ENCODE measurements at regions not wholly inside any gene's neighbourhood (a gene's known extent, or its start where the extent isn't known, plus 50 kb on each side); places are given as distances from the start of the nearest gene placed in this dataset.
"Not testable (repeated sequence)": the region's sequence is repeated elsewhere in the genome, so short reads cannot be mapped to it uniquely, and the experiment has no call there.

- no peaks in the 10 kb centered on the region for H3K27me3 ChIP-seq
- TF ChIP-seq CTCF (IDR thresholded peaks at IDR 0.05) = no peak
- H3K36me3 ChIP-seq = no peaks in the 10 kb centered on the region
- intact Hi-C loops (cut with DNase I) = no loop called here
- H3K27ac ChIP-seq = no peak overlapping the region
- no peak for ATAC-seq
- H3K9me3 ChIP-seq = no peaks in the 10 kb centered on the region
- no peaks in the 10 kb centered on the region for H3K4me1 ChIP-seq
- no peak for DNase-seq
- no peak overlapping the region for H3K4me3 ChIP-seq
Measured at GRCh38 chr18:76013057-76013456, 482.0 kb downstream of the ZNF516 start.

GRCh38 chr18:76005632-76006208 is 489.3 kb downstream of the ZNF516 start:
- Histone ChIP-seq H3K27ac (no peak overlapping the region), H3K4me1 (no peaks in the 10 kb centered on the region), H3K4me3 (no peak overlapping the region), H3K27me3 (no peaks in the 10 kb centered on the region), H3K36me3 (no peaks in the 10 kb centered on the region), H3K9me3 (no peaks in the 10 kb centered on the region)
- TF ChIP-seq CTCF (IDR thresholded peaks at IDR 0.05) = no peak
- ATAC-seq (no peak), DNase-seq (no peak)
- intact Hi-C loops (cut with DNase I) = no loop called here

GRCh38 chr18:75987913-75988312 is 507.1 kb downstream of the ZNF516 start:
- H3K36me3 ChIP-seq; H3K4me1 ChIP-seq; intact Hi-C loops (cut with DNase I); H3K27me3 ChIP-seq; ATAC-seq; H3K9me3 ChIP-seq; H3K4me3 ChIP-seq; H3K27ac ChIP-seq; DNase-seq: not testable (repeated sequence)

- DNase-seq (no peak), ATAC-seq (no peak)
- intact Hi-C loops (cut with DNase I) = no loop called here
- H3K27me3 ChIP-seq = no peaks in the 10 kb centered on the region
- no peaks in the 10 kb centered on the region for H3K4me1 ChIP-seq
- H3K9me3 ChIP-seq = no peaks in the 10 kb centered on the region
- no peaks in the 10 kb centered on the region for H3K36me3 ChIP-seq
- no peak for TF ChIP-seq CTCF (IDR thresholded peaks at IDR 0.05)
- H3K27ac ChIP-seq = no peak overlapping the region
- no peak overlapping the region for H3K4me3 ChIP-seq
Measured at GRCh38 chr18:75984853-75985252, 510.2 kb downstream of the ZNF516 start.

GRCh38 chr18:75981102-75981501 is 513.9 kb downstream of the ZNF516 start:
- ATAC-seq = no peak
- no peak for TF ChIP-seq CTCF (IDR thresholded peaks at IDR 0.05)
- no peak overlapping the region for H3K4me3 ChIP-seq
- H3K27ac ChIP-seq = no peak overlapping the region
- H3K4me1 ChIP-seq = no peaks in the 10 kb centered on the region
- H3K9me3 ChIP-seq = no peaks in the 10 kb centered on the region
- no peaks in the 10 kb centered on the region for H3K36me3 ChIP-seq
- intact Hi-C loops (cut with DNase I) = no loop called here
- DNase-seq = no peak
- H3K27me3 ChIP-seq = no peaks in the 10 kb centered on the region

- ATAC-seq (no peak), DNase-seq (no peak)
- Histone ChIP-seq H3K4me1 (no peaks in the 10 kb centered on the region), H3K4me3 (no peak overlapping the region), H3K27ac (no peak overlapping the region), H3K9me3 (no peaks in the 10 kb centered on the region), H3K27me3 (no peaks in the 10 kb centered on the region), H3K36me3 (no peaks in the 10 kb centered on the region)
- TF ChIP-seq CTCF (IDR thresholded peaks at IDR 0.05) = no peak
- intact Hi-C loops (cut with DNase I) = no loop called here
Measured at GRCh38 chr18:75977081-75977480, 518.0 kb downstream of the ZNF516 start.
